Astrocyte of the hippocampus (primary cell): ENCODE measurements at regions not wholly inside any gene's neighbourhood (a gene's known extent, or its start where the extent isn't known, plus 50 kb on each side); places are given as distances from the start of the nearest gene placed in this dataset.
A peak's percentile ranks its signal among the peaks of the same experiment; 100 is the strongest.

Experiments used
- DNase-seq: peaks from one replicate; pipeline ENCODE4 v3.0.0; 2011; ENCODE audit warnings: low read depth, low spot score

GRCh38 chr13:74043237-74043636 is 91.0 kb downstream of the KLF12 start:
- DNase-seq: no peak

- DNase-seq: peak; percentile 41
Measured at GRCh38 chr13:74040200-74040599, 94.0 kb downstream of the KLF12 start.

GRCh38 chr13:74039667-74040066 is 94.5 kb downstream of the KLF12 start:
- DNase-seq: no peak

- DNase-seq: no peak
Measured at GRCh38 chr13:74039154-74039553, 95.0 kb downstream of the KLF12 start.

- DNase-seq: no peak
Measured at GRCh38 chr13:74037762-74038161, 96.4 kb downstream of the KLF12 start.

- no peak for DNase-seq
Measured at GRCh38 chr13:74036373-74036772, 97.8 kb downstream of the KLF12 start.

GRCh38 chr13:74035896-74036295 is 98.3 kb downstream of the KLF12 start:
- no peak for DNase-seq

GRCh38 chr13:74032325-74032724 is 101.9 kb downstream of the KLF12 start:
- no peak for DNase-seq

- DNase-seq: no peak
Measured at GRCh38 chr13:74027161-74027779, 106.9 kb downstream of the KLF12 start.

- DNase-seq: peak; percentile 39
Measured at GRCh38 chr13:74026753-74027152, 107.5 kb downstream of the KLF12 start.

- DNase-seq: no peak
Measured at GRCh38 chr13:74025369-74025768, 108.8 kb downstream of the KLF12 start.

- no peak for DNase-seq
Measured at GRCh38 chr13:74024856-74025255, 109.3 kb downstream of the KLF12 start.

GRCh38 chr13:74024314-74024713 is 109.9 kb downstream of the KLF12 start:
- no peak for DNase-seq

GRCh38 chr13:74023484-74023883 is 110.7 kb downstream of the KLF12 start:
- DNase-seq: no peak

- no peak for DNase-seq
Measured at GRCh38 chr13:74021505-74021904, 112.7 kb downstream of the KLF12 start.

- DNase-seq: no peak
Measured at GRCh38 chr13:74018062-74018431, 116.2 kb downstream of the KLF12 start.

- DNase-seq: no peak
Measured at GRCh38 chr13:74017301-74018061, 116.7 kb downstream of the KLF12 start.

GRCh38 chr13:74015137-74015536 is 119.1 kb downstream of the KLF12 start:
- DNase-seq: no peak

- no peak for DNase-seq
Measured at GRCh38 chr13:74009100-74009668, 125.0 kb downstream of the KLF12 start.

- DNase-seq: no peak
Measured at GRCh38 chr13:74006666-74007065, 127.5 kb downstream of the KLF12 start.

- no peak for DNase-seq
Measured at GRCh38 chr13:74005320-74006157, 128.7 kb downstream of the KLF12 start.

GRCh38 chr13:74004109-74004508 is 130.1 kb downstream of the KLF12 start:
- no peak for DNase-seq
